NCI-H146 treated with DMSO at 0.1 percent for 48 hours (cell line): ENCODE measurements at regions not wholly inside any gene's neighbourhood (a gene's known extent, or its start where the extent isn't known, plus 50 kb on each side); places are given as distances from the start of the nearest gene placed in this dataset.

Source experiments
- DNase-seq: peaks from one replicate; lab custom pipeline; 2025; ENCODE audit not compliant: unreplicated experiment; lab: John Stamatoyannopoulos, UW

DNA sequence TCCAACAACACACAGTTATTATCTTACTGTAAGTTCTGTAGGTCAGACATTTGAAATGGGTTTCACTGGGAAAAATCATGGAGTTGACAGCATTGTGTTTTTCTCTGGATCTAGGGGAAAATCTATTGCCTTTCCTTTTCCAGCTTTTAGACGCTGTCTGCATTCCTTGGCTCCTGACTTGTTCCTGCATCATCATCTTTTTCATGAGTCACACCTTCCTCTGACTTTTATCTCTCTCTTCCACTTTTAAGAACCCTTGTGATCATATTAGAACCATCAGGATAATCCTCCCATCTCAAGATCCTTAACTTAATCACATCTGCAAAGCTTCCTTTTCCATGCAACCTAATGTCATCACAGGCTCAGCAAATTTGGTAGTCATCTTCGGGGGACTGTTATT lies 1454.8 kb downstream of the RPA4 start:
- no peak for DNase-seq

DNA sequence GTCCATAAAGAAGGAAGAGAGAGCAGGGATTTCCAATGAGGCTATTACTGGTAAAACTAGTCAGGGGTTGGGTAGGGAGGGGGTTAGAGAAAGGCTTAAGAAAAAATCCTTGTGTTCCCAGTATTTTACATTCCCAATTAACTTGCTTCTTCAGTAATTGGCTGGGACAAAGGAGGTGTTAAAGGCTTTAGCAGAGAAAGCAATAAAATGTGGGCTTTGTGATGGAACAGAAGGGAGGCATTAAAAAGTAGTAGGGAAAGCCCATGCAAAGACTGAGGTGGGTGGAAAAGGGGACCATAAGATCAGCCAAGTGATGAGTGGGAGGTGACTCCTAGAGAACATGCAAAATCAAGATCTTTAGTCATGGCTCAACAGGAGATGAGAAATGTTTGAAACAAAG lies 1467.2 kb downstream of the RPA4 start:
- DNase-seq = no peak

DNA sequence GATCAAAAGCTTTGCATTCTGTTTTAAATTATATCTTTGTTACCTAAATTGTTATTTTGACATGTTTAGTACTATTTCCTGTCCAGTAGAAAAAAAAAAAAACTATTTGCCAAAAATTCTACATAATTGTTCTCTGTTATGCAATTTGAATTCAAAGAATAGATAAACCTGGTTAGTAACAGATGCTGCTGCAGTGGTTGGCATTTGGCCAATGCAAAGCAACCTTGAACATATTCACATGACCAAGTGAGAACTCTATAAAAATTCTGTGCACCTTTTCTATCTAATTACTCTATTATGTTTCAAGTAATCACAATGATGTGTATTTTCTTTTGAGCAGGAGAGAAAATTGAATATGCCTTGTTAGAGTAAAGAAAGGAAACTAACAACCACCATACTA lies 1473.4 kb downstream of the RPA4 start:
- no peak for DNase-seq

DNA sequence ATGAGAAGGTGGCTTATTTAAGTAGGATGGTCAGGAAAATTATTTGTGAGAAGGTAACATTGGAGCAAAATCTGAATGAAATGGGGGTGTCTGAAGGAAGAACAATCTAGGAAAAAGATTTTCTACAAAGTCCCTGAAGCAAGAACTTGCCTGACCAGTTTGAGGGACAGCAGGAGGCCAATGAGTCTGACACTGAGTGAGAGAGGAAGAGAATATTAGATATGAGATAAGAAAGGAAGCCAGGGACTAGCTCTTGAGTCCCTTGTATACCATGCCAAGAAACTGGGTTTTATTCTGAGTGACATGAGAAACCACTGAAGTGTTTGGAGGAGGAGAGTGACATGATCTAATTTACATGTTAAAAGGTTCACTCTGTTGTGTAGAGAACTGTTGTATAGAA lies 1478.9 kb downstream of the RPA4 start:
- no peak for DNase-seq

DNA sequence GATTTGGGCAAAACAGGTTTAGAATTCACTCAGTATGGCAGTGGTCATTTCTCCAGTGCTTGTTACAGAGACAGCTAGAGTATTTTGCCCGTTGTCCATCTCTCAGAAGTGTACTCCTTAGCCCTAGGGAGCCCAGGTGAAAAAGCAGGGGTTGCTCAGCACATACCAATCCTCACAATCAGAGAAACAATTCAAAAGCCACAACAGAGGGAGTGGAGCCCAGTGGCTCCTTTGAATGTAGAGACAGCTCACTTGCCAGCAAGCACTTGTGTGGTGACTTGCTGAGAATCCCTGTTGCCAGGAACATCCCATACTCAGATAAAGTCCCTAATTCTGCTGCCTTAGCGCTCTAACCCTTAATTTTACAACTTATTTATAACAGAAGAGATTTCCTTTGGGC lies 1488.3 kb downstream of the RPA4 start:
- no peak for DNase-seq

DNA sequence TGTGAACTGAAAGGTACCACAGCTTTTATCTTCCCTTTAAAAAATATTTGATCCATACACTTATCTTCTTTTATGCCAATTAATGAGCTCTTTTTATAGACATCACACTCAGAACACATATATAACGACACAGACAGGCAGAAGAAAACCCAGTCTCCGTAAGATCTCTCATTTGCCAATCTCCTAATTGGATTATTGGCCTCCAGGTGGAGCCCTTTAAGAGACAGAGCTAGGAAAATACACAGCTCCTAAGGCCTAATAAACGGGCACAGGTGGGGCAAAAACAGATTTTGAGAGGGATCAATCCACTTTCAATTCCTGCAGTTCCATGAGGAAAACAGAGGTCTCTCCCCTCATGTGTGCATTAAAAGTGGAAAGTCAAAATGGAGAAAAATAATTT lies 1495.4 kb downstream of the RPA4 start:
- no peak for DNase-seq

DNA sequence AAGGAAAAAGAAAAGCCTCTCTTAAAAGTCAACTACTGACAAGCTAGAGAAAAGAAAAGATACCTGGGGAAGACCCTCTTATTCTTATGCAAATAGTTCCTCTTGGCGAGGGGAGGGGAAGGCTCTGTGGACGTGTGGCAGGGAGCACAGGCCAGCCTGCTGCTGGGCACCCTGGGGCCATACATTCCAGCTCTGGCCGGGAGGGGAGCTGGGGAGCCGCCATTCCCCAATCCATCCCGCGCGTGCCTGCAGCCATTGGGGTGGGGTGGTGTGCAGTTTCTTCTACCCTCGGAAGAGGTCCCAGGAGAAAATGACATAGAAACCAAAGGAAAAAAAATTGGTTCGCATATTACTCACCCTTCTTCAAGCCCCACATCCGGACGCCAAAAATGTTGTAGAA lies 1496.4 kb downstream of the RPA4 start:
- DNase-seq = no peak

DNA sequence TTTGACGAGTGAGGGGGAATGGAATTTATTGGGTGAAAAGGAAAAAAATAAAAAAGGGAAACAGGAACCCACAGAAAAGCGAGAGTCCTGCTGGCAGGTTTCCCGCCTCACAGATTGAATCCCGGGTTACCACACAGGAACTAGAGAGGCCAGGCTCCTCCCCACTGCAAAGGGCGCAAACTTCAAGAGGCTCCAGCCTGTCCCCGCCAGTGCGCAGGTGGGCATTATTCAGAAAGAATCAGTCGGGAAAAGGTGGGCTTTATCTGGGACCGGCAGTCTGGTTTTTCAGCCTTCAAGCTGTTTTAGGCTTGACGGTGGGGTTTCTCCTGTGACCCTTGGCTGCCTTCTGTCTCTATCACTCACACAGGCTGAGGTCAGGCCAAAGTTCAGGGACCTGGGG lies 1496.8 kb downstream of the RPA4 start:
- no peak for DNase-seq

DNA sequence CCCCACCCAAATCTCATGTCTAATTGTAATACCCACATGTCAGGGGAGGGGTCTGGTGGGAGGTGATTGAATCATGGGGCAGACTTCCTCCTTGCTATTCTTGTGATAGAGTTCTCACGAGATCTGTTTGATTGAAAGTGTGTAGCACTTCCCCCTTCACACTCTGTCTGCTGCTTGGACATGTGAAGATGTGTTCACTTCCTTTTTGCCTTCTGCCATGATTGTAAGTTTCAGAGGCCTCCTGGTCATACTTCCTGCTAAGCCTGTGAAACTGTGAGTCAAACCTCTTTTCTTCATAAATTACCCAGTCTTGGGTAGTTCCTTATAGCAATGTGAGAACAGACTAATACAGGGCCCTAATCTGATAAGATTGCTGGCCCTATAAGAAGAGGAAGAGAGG lies 1514.8 kb downstream of the RPA4 start:
- DNase-seq = no peak

DNA sequence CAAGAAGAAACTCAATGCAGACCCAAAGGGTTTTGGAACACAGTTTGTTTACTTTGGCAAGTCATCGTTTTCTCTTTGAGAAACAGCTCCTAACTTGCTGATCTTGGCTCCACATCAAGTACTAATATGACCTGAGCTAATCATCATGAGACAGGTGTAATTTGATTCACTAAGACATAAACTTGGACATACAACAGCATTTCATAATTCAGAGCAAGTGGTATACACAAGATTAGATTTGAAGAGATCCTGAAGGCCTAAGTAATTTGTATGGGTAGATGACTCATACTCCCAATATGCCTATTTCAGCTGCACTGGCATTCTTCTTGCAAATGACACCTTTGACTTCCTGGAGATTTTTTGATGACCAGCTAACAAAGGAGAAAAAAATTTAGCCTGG lies 1521.7 kb downstream of the RPA4 start:
- DNase-seq = no peak

GRCh38 chrX:98407584-98407983 lies 1523.9 kb downstream of the RPA4 start:
- no peak for DNase-seq

DNA sequence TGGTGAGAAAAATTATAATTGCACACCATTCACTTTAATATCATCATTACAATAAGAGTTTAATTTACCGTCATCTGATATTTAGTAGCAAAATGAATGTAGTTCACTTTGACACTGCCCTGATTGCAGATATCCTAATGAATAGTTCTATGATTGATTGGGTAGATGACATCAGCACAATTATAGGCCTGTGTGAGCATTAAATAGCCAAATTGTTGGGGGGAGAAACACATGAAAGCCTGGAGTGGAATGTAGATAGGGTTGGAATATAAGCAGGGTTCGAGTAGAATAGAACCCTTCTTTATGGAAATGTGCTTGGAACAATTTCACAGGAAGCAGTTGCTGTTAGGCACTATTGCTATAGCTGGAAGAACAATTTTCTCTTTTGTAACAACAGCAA lies 1526.2 kb downstream of the RPA4 start:
- DNase-seq = no peak

DNA sequence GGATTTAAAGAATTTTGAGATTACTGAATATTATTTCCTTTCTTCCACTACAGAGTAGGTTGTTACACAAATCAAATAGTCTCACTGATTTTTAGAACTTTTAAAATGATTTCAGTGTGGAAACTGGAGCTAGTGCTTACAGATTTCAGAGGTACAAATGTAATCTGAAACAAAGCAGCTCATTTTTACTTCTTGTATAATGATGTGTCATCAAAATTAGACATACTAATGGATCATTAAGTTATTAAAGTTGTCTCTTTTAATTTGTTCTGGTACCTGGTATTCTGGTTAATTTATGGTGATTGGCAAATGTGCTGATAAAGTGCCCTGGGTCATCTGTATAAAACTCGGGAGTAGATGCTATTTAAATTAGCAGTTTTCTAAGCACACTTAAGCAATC lies 1528.3 kb downstream of the RPA4 start:
- DNase-seq = no peak

- no peak for DNase-seq
Measured at GRCh38 chrX:98422536-98422935, 1538.8 kb downstream of the RPA4 start.

GRCh38 chrX:98432413-98432812 lies 1548.7 kb downstream of the RPA4 start:
- DNase-seq = no peak

GRCh38 chrX:98448524-98448923 lies 1564.8 kb downstream of the RPA4 start:
- DNase-seq = no peak

DNA sequence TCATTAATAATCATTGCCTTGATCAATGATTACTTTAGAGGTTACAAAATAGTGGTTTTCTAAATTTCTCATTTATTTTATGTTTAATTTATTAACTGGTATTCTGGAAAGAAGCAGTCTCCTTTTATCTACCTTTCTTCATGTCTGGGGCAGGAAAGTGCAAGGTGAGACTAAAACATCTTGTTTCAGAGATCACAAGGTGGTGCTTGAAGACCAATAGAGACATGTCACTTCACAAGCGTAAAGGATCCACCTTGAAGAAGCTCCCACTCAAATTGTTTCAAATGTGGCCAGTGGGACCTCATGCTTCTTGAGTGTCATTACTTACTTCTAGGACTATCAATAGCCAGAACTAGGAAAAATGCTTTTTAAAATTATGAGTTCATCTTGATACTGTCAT lies 1568.7 kb downstream of the RPA4 start:
- DNase-seq = no peak

GRCh38 chrX:98459669-98460068 lies 1576.0 kb downstream of the RPA4 start:
- DNase-seq = no peak

DNA sequence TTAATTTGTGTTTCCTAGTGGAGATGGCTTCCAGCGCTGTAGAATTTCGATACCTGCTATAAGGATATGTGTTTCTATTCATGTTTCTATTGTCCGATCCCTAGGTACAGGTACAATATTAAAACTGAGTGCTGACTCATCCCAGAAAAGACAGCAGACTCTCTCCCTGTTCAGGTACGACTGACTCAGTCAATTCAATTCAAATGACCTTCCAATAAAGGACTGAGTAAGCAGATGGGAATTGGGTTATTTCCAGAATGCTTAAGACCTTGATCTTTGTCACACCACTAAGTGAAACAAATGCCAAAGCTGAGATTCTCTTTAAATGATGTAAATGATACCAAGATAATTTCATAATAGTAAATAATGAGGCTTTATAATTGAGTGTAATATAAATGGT lies 1596.9 kb downstream of the RPA4 start:
- DNase-seq = no peak

- DNase-seq = no peak
Measured at GRCh38 chrX:98481636-98482035, 1597.9 kb downstream of the RPA4 start.

DNA sequence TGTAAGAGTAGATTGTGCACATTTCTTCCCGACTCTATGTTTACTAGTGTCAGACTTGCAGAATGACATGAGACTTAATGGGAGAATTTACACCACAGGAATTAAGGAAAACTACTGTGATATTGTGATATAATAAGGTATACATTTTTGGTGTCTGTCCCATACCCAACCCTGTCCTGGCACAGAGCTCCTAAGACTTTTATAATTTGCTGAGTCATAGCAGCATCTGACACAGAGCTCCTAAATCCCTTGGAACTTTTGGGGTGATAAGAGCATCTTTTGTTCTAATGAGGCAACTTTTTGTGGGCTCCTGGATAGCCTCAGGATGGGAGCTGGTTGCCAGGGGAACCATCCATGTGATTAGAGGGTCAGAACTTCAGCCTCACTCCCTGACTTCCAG lies 1607.0 kb downstream of the RPA4 start:
- no peak for DNase-seq

DNA sequence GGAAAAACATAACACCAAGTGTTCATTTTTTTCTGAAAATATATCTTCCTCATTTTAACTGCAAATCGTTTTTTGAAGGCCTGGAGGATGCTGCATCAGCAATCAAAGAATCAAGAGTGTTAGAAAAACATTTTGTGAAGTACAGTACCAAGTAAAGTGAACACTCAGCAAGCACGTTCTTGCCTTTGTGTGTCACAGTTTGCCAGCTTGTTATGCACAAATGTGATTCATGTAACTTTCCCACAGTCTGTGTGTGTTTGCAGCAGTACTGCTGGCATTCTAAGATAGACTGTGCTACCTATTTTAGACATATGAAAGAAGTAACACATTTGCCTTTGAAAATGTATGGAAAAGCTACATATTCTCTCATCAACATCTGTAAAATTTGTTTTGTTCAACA lies 1617.7 kb downstream of the RPA4 start:
- no peak for DNase-seq

GRCh38 chrX:98506907-98507306 lies 1623.2 kb downstream of the RPA4 start:
- DNase-seq = no peak

GRCh38 chrX:98514032-98514431 lies 1630.3 kb downstream of the RPA4 start:
- no peak for DNase-seq
